H9 (cell line): ENCODE measurements at regions not wholly inside any gene's neighbourhood (a gene's known extent, or its start where the extent isn't known, plus 50 kb on each side); places are given as distances from the start of the nearest gene placed in this dataset.

ENCODE experiments used
- DNase-seq: peaks from one replicate; pipeline ENCODE4 v3.0.0-alpha.2; 2017
- H2AFZ ChIP-seq: one replicate; pipeline ENCODE4 v1.6.1; 2013; ENCODE audit warnings: mild to moderate bottlenecking, low read length, control low read depth, moderate library complexity
- H2AK5ac ChIP-seq: 2 replicates; pipeline ENCODE4 v1.6.1; 2013; ENCODE audit warnings: low read length, control low read depth, mixed read lengths; ENCODE audit not compliant: insufficient read length
- H2BK120ac ChIP-seq: one replicate; pipeline ENCODE4 v1.6.1; 2013; ENCODE audit warnings: low read depth, mild to moderate bottlenecking, low read length, control low read depth, inconsistent platforms; ENCODE audit not compliant: poor library complexity, severe bottlenecking
- H2BK12ac ChIP-seq: 2 replicates; pipeline ENCODE4 v1.6.1; 2013; ENCODE audit warnings: low read length, control low read depth, mixed read lengths, low read depth; ENCODE audit not compliant: insufficient read length
- H2BK15ac ChIP-seq: 2 replicates; pipeline ENCODE4 v1.6.1; 2013; ENCODE audit warnings: low read depth, low read length, control low read depth
- H2BK20ac ChIP-seq: one replicate; pipeline ENCODE4 v1.6.1; 2013; ENCODE audit warnings: low read depth, mild to moderate bottlenecking, low read length, control low read depth, inconsistent platforms; ENCODE audit not compliant: poor library complexity, severe bottlenecking
- H2BK5ac ChIP-seq: 2 replicates; pipeline ENCODE4 v1.6.1; 2013; ENCODE audit warnings: low read length, control low read depth, mixed read lengths; ENCODE audit not compliant: insufficient read length
- H3K14ac ChIP-seq: 2 replicates; pipeline ENCODE4 v1.6.1; 2013; ENCODE audit warnings: low read length, control low read depth; ENCODE audit not compliant: insufficient read depth
- H3K18ac ChIP-seq: 2 replicates; pipeline ENCODE4 v1.6.1; 2013; ENCODE audit warnings: low read depth, mild to moderate bottlenecking, mixed read lengths, low read length, control low read depth; ENCODE audit not compliant: insufficient read length
- H3K23ac ChIP-seq: 2 replicates; pipeline ENCODE4 v1.6.1; 2013; ENCODE audit warnings: low read length, control low read depth, mixed read lengths, low read depth; ENCODE audit not compliant: insufficient read length
- H3K23me2 ChIP-seq: 2 replicates; pipeline ENCODE4 v1.6.1; 2013; ENCODE audit warnings: low read depth, mild to moderate bottlenecking, mixed read lengths, low read length, control low read depth; ENCODE audit not compliant: insufficient read length, poor library complexity, severe bottlenecking
- H3K27ac ChIP-seq: 2 replicates; pipeline ENCODE4 v1.5.1; 2013; ENCODE audit warnings: low read length, control low read depth, mixed read lengths, low read depth; ENCODE audit not compliant: insufficient read length
- H3K27me3 ChIP-seq: 2 replicates; pipeline ENCODE4 v1.6.1; 2013; ENCODE audit warnings: low read length, control low read depth, inconsistent platforms; ENCODE audit not compliant: insufficient read depth
- H3K4ac ChIP-seq: 2 replicates; pipeline ENCODE4 v1.6.1; 2013; ENCODE audit warnings: low read depth, mild to moderate bottlenecking, control low read depth, inconsistent platforms, low read length, moderate library complexity
- H3K4me1 ChIP-seq: 2 replicates; pipeline ENCODE4 v1.6.1; 2013; ENCODE audit warnings: low read length, control low read depth, inconsistent platforms; ENCODE audit not compliant: insufficient read depth
- H3K4me2 ChIP-seq: 2 replicates; pipeline ENCODE4 v1.6.1; 2013; ENCODE audit warnings: low read length, control low read depth, mixed read lengths; ENCODE audit not compliant: insufficient read length, insufficient read depth
- H3K56ac ChIP-seq: 2 replicates; pipeline ENCODE4 v1.6.1; 2013; ENCODE audit warnings: low read depth, mild to moderate bottlenecking, mixed read lengths, low read length, control low read depth; ENCODE audit not compliant: insufficient read length
- H3K79me1 ChIP-seq: 2 replicates; pipeline ENCODE4 v1.6.1; 2013; ENCODE audit warnings: low read depth, mild to moderate bottlenecking, moderate library complexity, low read length, control low read depth, inconsistent platforms; ENCODE audit not compliant: insufficient read depth, poor library complexity, severe bottlenecking
- H3K79me2 ChIP-seq: 2 replicates; pipeline ENCODE4 v1.6.1; 2013; ENCODE audit warnings: low read length, control low read depth, inconsistent platforms; ENCODE audit not compliant: insufficient read depth
- H3K9ac ChIP-seq: 2 replicates; pipeline ENCODE4 v1.6.1; 2013; ENCODE audit warnings: low read length, control low read depth, mixed read lengths; ENCODE audit not compliant: insufficient read length; ENCODE audit errors: extremely low read depth
- H3K9me3 ChIP-seq: one replicate; pipeline ENCODE4 v1.6.1; 2013; ENCODE audit warnings: low read depth, low read length, inconsistent platforms; ENCODE audit not compliant: control insufficient read depth
- H3T11ph ChIP-seq: one replicate; pipeline ENCODE4 v1.6.1; 2013; ENCODE audit warnings: mild to moderate bottlenecking, low read length, control low read depth, inconsistent platforms
- H4K20me1 ChIP-seq: one replicate; pipeline ENCODE4 v1.6.1; 2013; ENCODE audit not compliant: control insufficient read depth, insufficient read length, insufficient read depth
- H4K5ac ChIP-seq: 2 replicates; pipeline ENCODE4 v1.6.1; 2013; ENCODE audit warnings: low read depth, mild to moderate bottlenecking, mixed read lengths, low read length, control low read depth; ENCODE audit not compliant: insufficient read length
- H4K8ac ChIP-seq: replicated peaks from 2 replicates; pipeline ENCODE4 v1.6.1; 2013; ENCODE audit warnings: low read length, control low read depth, mixed read lengths, low read depth; ENCODE audit not compliant: insufficient read length
- H4K91ac ChIP-seq: 2 replicates; pipeline ENCODE4 v1.6.1; 2013; ENCODE audit warnings: low read depth, mild to moderate bottlenecking, moderate library complexity, mixed read lengths, low read length, control low read depth; ENCODE audit not compliant: insufficient read length
- H3K27ac Mint-ChIP-seq, 3 experiments: 2 replicates in 2 of 3; 3 replicates in 1 of 3; pipeline ENCODE4 v1.8.0; 2020 to 2021; ENCODE audit warnings: mixed read lengths in 3 of 3, mild to moderate bottlenecking in 1 of 3, moderate library complexity in 1 of 3
- H3K27me3 Mint-ChIP-seq: 2 replicates; pipeline ENCODE4 v1.8.0; 2021; ENCODE audit warnings: low read depth, mild to moderate bottlenecking, moderate library complexity, mixed read lengths
- H3K36me3 Mint-ChIP-seq, 3 experiments: 2 replicates in 2 of 3; 3 replicates in 1 of 3; pipeline ENCODE4 v1.8.0; 2020 to 2021; ENCODE audit warnings: low read depth in 3 of 3, mixed read lengths in 3 of 3; ENCODE audit not compliant: insufficient read depth in 1 of 3
- H3K4me1 Mint-ChIP-seq, 2 experiments: 2 replicates each; pipeline ENCODE4 v1.8.0; 2020; ENCODE audit warnings: mixed read lengths in 2 of 2
- H3K4me3 Mint-ChIP-seq, 2 experiments: 2 replicates in 1 of 2; 3 replicates in 1 of 2; pipeline ENCODE4 v1.8.0; 2020 to 2021; ENCODE audit warnings: mild to moderate bottlenecking in 2 of 2, mixed read lengths in 2 of 2, moderate library complexity in 1 of 2
- H3K9me3 Mint-ChIP-seq, 2 experiments: 2 replicates in 1 of 2; 3 replicates in 1 of 2; pipeline ENCODE4 v1.8.0; 2020; ENCODE audit warnings: mild to moderate bottlenecking in 2 of 2, mixed read lengths in 2 of 2, moderate library complexity in 1 of 2
- CTCF ChIP-seq: fragments of 200-600 bp; sonication (generic); conservative IDR thresholded peaks from 3 replicates; pipeline ENCODE4 v1.8.0; 2021; ENCODE audit warnings: antibody characterized with exemption, mild to moderate bottlenecking
- WGBS: extraction: QIAGEN DNeasy Blood & Tissue Kit; methylation state at CpG from one replicate; pipeline ENCODE4 v1.1.7; 2013; ENCODE audit warnings: missing lambda C conversion rate, low lambda C conversion rate, mixed read lengths; ENCODE audit not compliant: insufficient read length; ENCODE audit errors: extremely low coverage; 5-methylcytosine and 5-hydroxymethylcytosine counted together

DNA sequence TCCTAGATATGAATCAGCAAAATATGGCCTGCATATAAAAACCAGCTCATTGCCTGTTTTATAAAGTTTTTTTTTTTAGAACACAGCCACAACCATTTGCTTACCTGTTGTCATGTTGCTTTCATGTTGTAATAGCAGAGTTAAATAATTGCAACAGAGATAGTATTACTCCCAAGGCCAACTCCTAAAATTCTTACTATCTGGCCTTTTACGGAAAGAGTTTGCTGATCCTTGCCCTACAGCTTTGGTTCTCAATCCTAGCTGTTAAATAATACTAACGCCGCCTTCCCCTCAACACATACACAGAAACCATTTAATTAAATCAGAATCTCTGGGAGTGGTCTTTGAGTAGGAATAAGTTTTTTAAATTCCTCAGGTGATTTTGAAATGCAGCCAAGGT is 231.3 kb upstream of the TET2 start:
- no peak overlapping the region for H2BK15ac ChIP-seq
- no peaks in the 10 kb centered on the region for H3K9me3 ChIP-seq
- H3K9ac ChIP-seq, result no peak overlapping the region
- H2BK20ac ChIP-seq, result no peak overlapping the region
- H2BK5ac ChIP-seq, result no peak overlapping the region
- no peak overlapping the region for H3K4me2 ChIP-seq
- H3K4me1 ChIP-seq, result no peaks in the 10 kb centered on the region
- peaks cover 8 to 15% of the 10 kb centered on the region in 2 experiments; a peak in 4 of 5 replicates for H3K9me3 Mint-ChIP-seq
- H4K5ac ChIP-seq, result no peak overlapping the region
- H2AK5ac ChIP-seq, result no peak overlapping the region
- H3K23ac ChIP-seq, result no peak overlapping the region
- no peak overlapping the region for H3K4me3 Mint-ChIP-seq
- no peaks in the 10 kb centered on the region for H4K20me1 ChIP-seq
- no peak for DNase-seq
- no peak overlapping the region for H3K56ac ChIP-seq
- H4K8ac ChIP-seq, result no peak overlapping the region
- H3K79me1 ChIP-seq, result no peaks in the 10 kb centered on the region
- H3K23me2 ChIP-seq, result no peaks in the 10 kb centered on the region
- H3K27me3 ChIP-seq, result peaks cover 66% of the 10 kb centered on the region
- no peak overlapping the region for H2BK12ac ChIP-seq
- no peak overlapping the region for H3K14ac ChIP-seq
- no peak overlapping the region for H3T11ph ChIP-seq
- no peak overlapping the region for H3K4ac ChIP-seq
- H3K27ac Mint-ChIP-seq, result no peak overlapping the region
- H3K36me3 Mint-ChIP-seq, result no peaks in the 10 kb centered on the region
- H3K27me3 Mint-ChIP-seq, result peaks cover 98% of the 10 kb centered on the region
- no peak overlapping the region for H4K91ac ChIP-seq
- no peak overlapping the region for H3K27ac ChIP-seq
- TF ChIP-seq CTCF, result no peak
- peaks cover 8 to 11% of the 10 kb centered on the region in 2 experiments for H3K4me1 Mint-ChIP-seq
- no peaks in the 10 kb centered on the region for H3K79me2 ChIP-seq
- H2AFZ ChIP-seq, result no peak overlapping the region
- no peak overlapping the region for H3K18ac ChIP-seq
- WGBS, result no CpG with 5 or more reads among the region's 3 CpGs
- no peak overlapping the region for H2BK120ac ChIP-seq
